Thymus (tissue), 11 donors: ENCODE measurements at regions not wholly inside any gene's neighbourhood (a gene's known extent, or its start where the extent isn't known, plus 50 kb on each side); places are given as distances from the start of the nearest gene placed in this dataset.

Experiments used
- DNase-seq, 9 donors: peaks; one replicate each; pipeline ENCODE4 v3.0.0-alpha.2; 2013; ENCODE audit warnings: low spot score in 9 of 9, low read depth in 6 of 9, missing footprints in 1 of 9
- H3K27ac ChIP-seq, 2 donors: one replicate each; pipeline ENCODE4 v1.5.1; 2013; ENCODE audit warnings: control low read depth in 1 of 2, low read depth in 1 of 2, low read length in 1 of 2, mild to moderate bottlenecking in 1 of 2, moderate library complexity in 1 of 2
- H3K27me3 ChIP-seq, 2 donors: one replicate each; pipeline ENCODE4 v1.5.1; 2013; ENCODE audit warnings: low read length in 1 of 2; ENCODE audit not compliant: control insufficient read depth in 2 of 2, insufficient read depth in 1 of 2
- H3K36me3 ChIP-seq, 2 donors: one replicate each; pipeline ENCODE4 v1.5.1; 2013; ENCODE audit warnings: low read length in 1 of 2, mild to moderate bottlenecking in 1 of 2, moderate library complexity in 1 of 2; ENCODE audit not compliant: control insufficient read depth in 2 of 2, insufficient read depth in 2 of 2
- H3K4me1 ChIP-seq, 2 donors: one replicate each; pipeline ENCODE4 v1.5.1; 2013; ENCODE audit warnings: low read length in 2 of 2; ENCODE audit not compliant: control insufficient read depth in 2 of 2, insufficient read depth in 2 of 2
- H3K4me3 ChIP-seq, 2 donors: one replicate each; pipeline ENCODE4 v1.5.1; 2013; ENCODE audit warnings: low read length in 2 of 2, control low read depth in 1 of 2, mild to moderate bottlenecking in 1 of 2
- H3K9me3 ChIP-seq, 2 donors: one replicate each; pipeline ENCODE4 v1.5.1; 2013; ENCODE audit warnings: low read length in 1 of 2, mild to moderate bottlenecking in 1 of 2; ENCODE audit not compliant: control insufficient read depth in 2 of 2, insufficient read depth in 1 of 2
- WGBS: extraction: QIAGEN DNeasy Blood & Tissue Kit; methylation state at CpG from one replicate; pipeline ENCODE4 v1.1.7; 2013; 5-methylcytosine and 5-hydroxymethylcytosine counted together
- donor health status: healthy.

DNA sequence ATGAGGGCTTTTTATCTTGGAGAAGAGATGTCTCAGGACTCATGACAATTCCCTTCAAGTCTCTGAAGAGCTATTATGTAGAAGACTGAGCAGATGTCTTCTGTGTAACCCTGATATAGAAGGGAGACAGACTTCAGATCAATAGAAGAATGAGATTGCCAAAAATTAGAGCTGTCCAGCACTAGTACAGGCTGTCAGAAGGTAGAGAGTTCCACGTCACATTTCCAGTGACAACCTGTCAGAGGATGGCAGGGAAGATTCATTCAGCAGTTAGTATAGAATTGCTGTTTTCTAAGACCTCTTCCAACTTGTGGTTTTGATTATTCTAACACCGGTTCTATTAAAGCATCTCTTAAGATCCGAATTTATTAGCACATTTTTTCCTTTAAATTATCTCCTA lies 520.6 kb downstream of the RBFOX1 start:
- Histone ChIP-seq H3K4me1 (no peaks in the 10 kb centered on the region), H3K9me3 (no peaks in the 10 kb centered on the region), H3K27me3 (no peaks in the 10 kb centered on the region), H3K4me3 (no peak overlapping the region), H3K27ac (no peak overlapping the region), H3K36me3 (no peaks in the 10 kb centered on the region)
- DNase-seq = no peak
- 69% methylated on average over 3 of the region's 3 CpGs for WGBS

DNA sequence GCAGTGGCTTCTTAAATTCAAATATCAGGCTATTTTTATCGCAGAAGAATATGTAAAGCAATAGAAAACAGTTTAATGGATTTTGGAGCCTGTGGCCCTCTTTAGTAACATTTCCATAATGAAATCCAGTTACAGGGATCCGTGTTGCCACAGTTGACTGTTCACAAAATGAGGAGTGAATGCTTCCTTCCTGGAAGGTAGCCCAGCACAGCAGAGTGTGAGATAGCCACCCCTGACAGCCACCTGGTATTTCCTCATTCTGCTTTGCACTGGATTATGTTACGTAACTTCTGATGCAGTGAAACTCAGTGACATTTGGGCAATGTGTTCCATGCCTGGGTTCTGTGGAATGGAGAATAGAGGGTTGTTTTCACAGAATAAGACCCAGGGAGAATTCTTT lies 517.2 kb downstream of the RBFOX1 start:
- no peaks in the 10 kb centered on the region for H3K9me3 ChIP-seq
- no peaks in the 10 kb centered on the region for H3K4me1 ChIP-seq
- 78% methylated on average over 3 of the region's 3 CpGs for WGBS
- no peaks in the 10 kb centered on the region for H3K27me3 ChIP-seq
- no peaks in the 10 kb centered on the region for H3K36me3 ChIP-seq
- no peak for DNase-seq
- H3K4me3 ChIP-seq = no peak overlapping the region
- H3K27ac ChIP-seq = no peak overlapping the region

DNA sequence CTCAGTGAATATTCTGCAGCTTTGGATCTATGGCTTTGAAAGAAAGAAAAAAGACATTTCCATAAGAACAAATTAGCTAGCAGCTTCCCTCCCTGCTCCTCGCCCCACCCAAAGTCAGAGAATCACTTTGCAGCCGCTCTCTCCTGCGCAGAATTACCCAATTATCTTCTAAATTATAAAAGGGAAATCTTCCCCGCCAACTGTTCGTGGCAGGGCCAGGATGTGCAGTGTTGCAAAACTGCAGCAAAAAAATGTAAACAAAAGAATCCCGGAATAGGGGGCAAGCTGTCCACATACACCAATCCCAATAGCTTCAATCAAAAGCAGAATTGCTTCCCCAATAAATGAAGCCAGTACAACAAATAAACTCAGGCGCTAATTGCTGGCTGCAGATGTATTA lies 510.6 kb downstream of the RBFOX1 start:
- WGBS = 80% methylated on average over 7 of the region's 7 CpGs
- H3K9me3 ChIP-seq = no peaks in the 10 kb centered on the region
- H3K27ac ChIP-seq = no peak overlapping the region
- no peak overlapping the region for H3K4me3 ChIP-seq
- no peaks in the 10 kb centered on the region for H3K27me3 ChIP-seq
- no peaks in the 10 kb centered on the region for H3K36me3 ChIP-seq
- H3K4me1 ChIP-seq = no peaks in the 10 kb centered on the region
- no peak for DNase-seq

DNA sequence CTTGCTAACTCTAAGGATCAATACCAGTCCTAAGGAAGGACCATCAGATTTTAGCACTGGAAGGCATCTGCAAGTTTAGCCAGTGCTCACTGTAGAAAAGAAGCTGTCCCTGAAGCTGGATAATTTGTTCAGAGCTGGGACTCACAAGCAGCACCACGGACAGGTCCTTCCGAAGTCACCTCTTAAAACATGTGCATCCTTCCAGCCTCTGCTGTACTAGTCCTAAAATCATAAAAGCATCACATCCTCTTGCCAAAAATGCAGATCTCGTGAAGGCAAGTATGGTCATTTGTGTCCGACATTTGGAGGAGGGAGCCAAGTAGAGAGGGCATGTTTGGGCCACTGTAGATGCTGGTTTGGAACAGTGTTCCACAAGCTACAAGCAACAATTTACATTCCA lies 506.9 kb downstream of the RBFOX1 start:
- H3K36me3 ChIP-seq = no peaks in the 10 kb centered on the region
- no peaks in the 10 kb centered on the region for H3K9me3 ChIP-seq
- 83% methylated on average over 4 of the region's 4 CpGs for WGBS
- H3K27ac ChIP-seq = no peak overlapping the region
- H3K4me1 ChIP-seq = no peaks in the 10 kb centered on the region
- no peak overlapping the region for H3K4me3 ChIP-seq
- no peak for DNase-seq
- H3K27me3 ChIP-seq = no peaks in the 10 kb centered on the region

DNA sequence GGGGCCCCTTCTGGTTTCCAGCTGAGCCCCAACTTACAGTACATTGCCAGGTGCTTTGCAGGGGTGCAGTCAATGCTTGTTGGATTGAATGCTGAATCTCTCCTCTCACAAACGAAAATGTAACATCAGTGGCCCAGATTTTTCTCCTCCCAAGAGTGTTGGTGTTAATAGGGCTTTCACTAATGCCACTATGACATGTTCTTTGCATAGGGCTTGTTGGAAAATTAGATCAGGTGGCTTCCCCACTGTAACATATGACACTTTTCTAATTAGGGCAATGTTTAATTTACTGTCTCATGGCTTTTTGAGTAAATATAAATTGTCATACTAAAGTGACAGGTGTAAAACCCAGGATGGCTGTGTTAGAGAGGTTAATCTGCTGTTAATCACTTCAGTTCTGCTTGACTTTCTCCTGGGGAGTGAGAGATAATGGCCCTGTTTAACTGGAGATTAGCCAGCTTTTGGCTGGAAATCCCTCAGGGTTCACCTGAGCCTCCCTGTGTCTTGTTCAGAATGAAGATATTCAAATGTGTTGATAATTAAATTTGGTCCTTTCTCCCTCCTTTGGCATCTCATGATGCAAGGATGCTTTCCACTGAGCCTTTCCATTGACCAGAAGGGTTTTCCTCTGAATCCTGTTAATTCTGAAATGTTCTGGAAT lies 502.3 kb downstream of the RBFOX1 start:
- no peak for DNase-seq
- WGBS = 42% methylated on average over 1 of the region's 1 CpG
- H3K4me1 ChIP-seq = no peaks in the 10 kb centered on the region
- H3K9me3 ChIP-seq = no peaks in the 10 kb centered on the region
- H3K27me3 ChIP-seq = no peaks in the 10 kb centered on the region
- H3K4me3 ChIP-seq = no peak overlapping the region
- no peaks in the 10 kb centered on the region for H3K36me3 ChIP-seq
- no peak overlapping the region for H3K27ac ChIP-seq

DNA sequence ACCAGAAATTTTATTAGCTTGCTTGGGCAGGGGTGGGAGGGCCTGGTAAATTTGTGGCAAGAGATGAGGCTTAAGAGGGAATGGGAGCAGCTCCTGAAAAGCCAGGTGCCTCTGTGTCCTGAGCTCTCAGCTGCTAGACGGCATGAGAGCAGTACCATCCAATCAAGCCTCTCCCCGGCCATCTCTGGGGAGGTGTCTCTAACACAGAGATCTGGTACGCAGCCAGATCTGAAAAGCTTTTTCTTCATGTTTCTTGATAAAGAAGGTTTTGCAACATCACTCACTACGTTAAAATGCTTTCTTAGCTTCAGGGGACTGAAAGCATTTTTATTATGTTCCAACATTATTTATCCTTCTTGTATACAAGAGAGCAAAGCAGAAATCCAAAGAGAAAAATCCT lies 488.2 kb downstream of the RBFOX1 start:
- Histone ChIP-seq H3K9me3 (no peaks in the 10 kb centered on the region), H3K27me3 (no peaks in the 10 kb centered on the region), H3K4me3 (no peak overlapping the region), H3K4me1 (no peaks in the 10 kb centered on the region), H3K27ac (no peak overlapping the region), H3K36me3 (no peaks in the 10 kb centered on the region)
- WGBS = 81% methylated on average over 4 of the region's 4 CpGs
- DNase-seq = no peak

DNA sequence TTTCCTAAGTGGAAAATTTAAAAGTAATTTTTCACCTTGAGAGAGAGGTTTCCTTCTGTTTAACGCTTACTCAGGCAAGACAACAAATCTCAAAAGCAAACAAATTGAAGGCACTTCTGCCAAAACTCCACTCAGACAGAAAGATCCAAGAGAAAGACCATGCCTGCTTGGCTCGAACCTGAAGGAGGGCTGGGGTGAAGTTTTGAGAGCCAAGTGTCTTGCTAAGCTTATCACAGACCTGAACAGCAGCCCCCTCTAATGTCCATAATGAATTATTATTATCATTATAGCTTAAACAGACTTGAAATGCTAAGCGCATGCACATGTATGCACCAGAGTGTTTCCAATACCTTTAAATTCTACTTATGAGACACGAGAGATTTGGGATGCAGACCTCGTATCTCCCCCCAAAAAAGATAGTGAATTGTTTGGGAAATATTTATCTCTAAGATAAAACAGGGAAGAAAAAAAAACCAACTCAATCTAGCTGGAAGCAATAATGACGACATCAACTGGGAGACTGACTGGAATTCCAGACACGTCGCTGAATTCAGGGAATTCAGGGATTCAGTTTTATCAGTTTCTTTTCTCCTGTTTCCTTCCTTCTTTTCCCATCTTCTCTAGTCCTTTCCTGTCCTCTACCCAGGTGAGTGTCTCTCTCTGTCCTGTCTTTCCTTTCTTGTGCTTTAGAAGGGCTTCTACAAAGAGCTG lies 473.2 kb downstream of the RBFOX1 start:
- 85% methylated on average over 8 of the region's 8 CpGs for WGBS
- Histone ChIP-seq H3K4me3 (no peak overlapping the region), H3K4me1 (no peaks in the 10 kb centered on the region), H3K27me3 (no peaks in the 10 kb centered on the region), H3K36me3 (no peaks in the 10 kb centered on the region), H3K9me3 (no peaks in the 10 kb centered on the region), H3K27ac (no peak overlapping the region)
- no peak for DNase-seq

DNA sequence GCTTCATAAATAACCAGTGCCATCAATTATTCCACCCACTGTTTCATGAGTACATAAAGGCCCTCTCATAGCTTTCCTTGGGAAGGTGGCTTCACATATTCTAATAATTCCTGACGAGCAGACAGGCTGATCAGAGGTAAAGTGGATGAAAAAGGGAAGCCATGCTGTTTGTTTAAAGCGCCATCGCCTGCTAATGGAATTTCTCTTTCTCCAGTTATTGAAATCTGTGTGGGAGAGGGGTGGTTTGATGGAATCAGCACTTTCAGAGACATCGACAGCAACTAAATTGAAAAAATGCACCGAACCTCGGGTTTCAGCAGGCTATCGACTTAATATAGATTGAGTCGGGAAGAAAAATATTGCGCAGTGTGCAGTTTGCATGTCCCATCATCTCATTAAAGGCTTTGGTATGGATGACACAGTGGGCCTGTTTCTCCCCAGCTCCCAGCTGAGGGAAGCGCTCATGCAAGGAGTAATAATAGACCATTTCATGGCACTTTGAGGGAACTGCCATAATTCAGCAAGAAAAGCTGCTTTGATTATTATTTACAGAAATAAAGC lies 472.1 kb downstream of the RBFOX1 start:
- 92% methylated on average over 10 of the region's 10 CpGs for WGBS
- DNase-seq = no peak
- H3K4me1 ChIP-seq = no peaks in the 10 kb centered on the region
- no peaks in the 10 kb centered on the region for H3K36me3 ChIP-seq
- H3K9me3 ChIP-seq = no peaks in the 10 kb centered on the region
- H3K27me3 ChIP-seq = no peaks in the 10 kb centered on the region
- no peak overlapping the region for H3K4me3 ChIP-seq
- H3K27ac ChIP-seq = no peak overlapping the region

DNA sequence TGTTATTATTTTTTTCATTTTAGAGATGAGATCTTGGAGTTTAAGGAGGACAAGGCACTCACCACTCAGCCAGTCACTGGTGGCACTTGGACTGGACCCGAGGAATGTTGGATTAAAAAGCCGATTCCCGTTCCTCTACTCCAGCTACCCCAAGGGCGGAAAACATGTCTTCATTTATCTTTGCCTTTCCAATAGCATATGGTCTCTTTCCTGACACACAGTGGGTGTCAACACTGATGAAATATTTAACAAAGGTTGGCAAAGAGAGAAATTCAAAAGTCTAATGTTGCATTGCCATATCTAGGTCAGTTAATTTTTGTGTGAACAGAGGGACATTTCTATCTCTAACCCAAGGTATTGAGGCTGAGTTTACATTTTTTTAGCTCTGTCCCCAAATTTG lies 459.7 kb downstream of the RBFOX1 start:
- Histone ChIP-seq H3K36me3 (no peaks in the 10 kb centered on the region), H3K27ac (no peak overlapping the region), H3K4me3 (no peak overlapping the region), H3K9me3 (no peaks in the 10 kb centered on the region), H3K4me1 (no peaks in the 10 kb centered on the region), H3K27me3 (no peaks in the 10 kb centered on the region)
- 81% methylated on average over 4 of the region's 4 CpGs for WGBS
- DNase-seq = no peak
